NCI-H748 treated with DMSO at 0.1 percent for 48 hours (cell line): ENCODE measurements at regions not wholly inside any gene's neighbourhood (a gene's known extent, or its start where the extent isn't known, plus 50 kb on each side); places are given as distances from the start of the nearest gene placed in this dataset.

ENCODE experiments used
- DNase-seq: peaks from one replicate; lab custom pipeline; 2025; lab: John Stamatoyannopoulos, UW

- DNase-seq, result no peak
Observed at GRCh38 chr2:30310371-30310770, 79.0 kb downstream of the LBH start.

- no peak for DNase-seq
Observed at GRCh38 chr2:30310955-30311354, 79.6 kb downstream of the LBH start.

- no peak for DNase-seq
Observed at GRCh38 chr2:30311711-30312110, 80.4 kb downstream of the LBH start.

- DNase-seq, result no peak
Observed at GRCh38 chr2:30312916-30313315, 81.6 kb downstream of the LBH start.

- DNase-seq, result no peak
Observed at GRCh38 chr2:30314981-30315380, 83.6 kb downstream of the LBH start.

- DNase-seq, result no peak
Observed at GRCh38 chr2:30315391-30316063, 84.2 kb downstream of the LBH start.

GRCh38 chr2:30316408-30316807 lies 85.1 kb downstream of the LBH start:
- DNase-seq, result no peak

GRCh38 chr2:30318987-30319782 lies 87.9 kb downstream of the LBH start:
- no peak for DNase-seq

GRCh38 chr2:30321466-30321865 lies 90.1 kb downstream of the LBH start:
- no peak for DNase-seq

GRCh38 chr2:30323499-30323898 lies 92.2 kb downstream of the LBH start:
- DNase-seq, result no peak

GRCh38 chr2:30324245-30324908 lies 93.0 kb downstream of the LBH start:
- DNase-seq, result no peak

GRCh38 chr2:30325600-30326328 lies 94.4 kb downstream of the LBH start:
- no peak for DNase-seq

- no peak for DNase-seq
Observed at GRCh38 chr2:30326497-30326896, 95.2 kb downstream of the LBH start.

- no peak for DNase-seq
Observed at GRCh38 chr2:30331038-30331437, 99.7 kb downstream of the LBH start.

GRCh38 chr2:30331869-30332268 lies 100.5 kb downstream of the LBH start:
- DNase-seq, result no peak

- no peak for DNase-seq
Observed at GRCh38 chr2:30332791-30333453, 101.6 kb downstream of the LBH start.

GRCh38 chr2:30334762-30335363 lies 103.5 kb downstream of the LBH start:
- DNase-seq, result no peak

- no peak for DNase-seq
Observed at GRCh38 chr2:30336084-30336483, 104.8 kb downstream of the LBH start.

GRCh38 chr2:30336978-30337841 lies 105.9 kb downstream of the LBH start:
- DNase-seq, result no peak

GRCh38 chr2:30338475-30338874 lies 107.1 kb downstream of the LBH start:
- DNase-seq, result no peak
